Suprapubic skin (tissue), 4 donors: ENCODE measurements at regions not wholly inside any gene's neighbourhood (a gene's known extent, or its start where the extent isn't known, plus 50 kb on each side); places are given as distances from the start of the nearest gene placed in this dataset.

Experiments used
- EP300 ChIP-seq: sonication (generic); formaldehyde crosslinking; IDR thresholded peaks from one replicate; pipeline ENCODE4 v1.6.1; 2017; ENCODE audit warnings: antibody characterized with exemption
- POLR2A ChIP-seq, 2 donors: fragments of 450-650 bp; IDR thresholded peaks; one replicate each; pipeline ENCODE4 v1.6.1; 2017; ENCODE audit warnings: antibody characterized with exemption in 2 of 2, mild to moderate bottlenecking in 2 of 2, moderate library complexity in 2 of 2
- POLR2AphosphoS5 ChIP-seq, 3 donors: sonication (generic); formaldehyde crosslinking; IDR thresholded peaks; one replicate each; pipeline ENCODE4 v1.6.1; 2017; ENCODE audit warnings: antibody characterized with exemption in 3 of 3
- TF ChIP-seq, protein P1 (sequence below), 2 donors: fragments of 200-600 bp in 1 of 2; fragments of 450-650 bp in 1 of 2; sonication (generic) in 1 of 2; IDR thresholded peaks; one replicate each; pipeline ENCODE4 v1.5.1; 2016 to 2019; ENCODE audit warnings: antibody characterized with exemption in 2 of 2, mild to moderate bottlenecking in 1 of 2, moderate library complexity in 1 of 2

DNA sequence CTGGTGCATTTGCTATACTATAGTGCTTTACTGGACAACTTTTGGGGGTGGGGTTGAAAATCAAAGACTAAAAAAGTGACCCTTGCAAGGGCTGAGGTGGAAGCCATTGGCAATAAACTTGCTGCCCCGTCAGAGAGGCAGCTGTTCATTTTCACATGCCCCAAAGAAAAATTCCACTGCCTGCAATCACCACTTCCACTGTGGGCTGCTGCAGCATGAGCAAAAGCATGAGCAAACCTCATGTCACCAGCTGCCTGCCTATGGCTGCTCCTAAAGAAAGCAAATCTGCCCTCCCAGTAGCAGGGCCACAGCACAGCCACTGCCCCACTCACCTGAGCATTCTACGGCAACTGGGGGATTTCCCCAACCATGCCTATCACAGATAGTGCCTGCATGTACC lies 290.0 kb downstream of the PAX1 start:
- TF ChIP-seq, protein P1, sequence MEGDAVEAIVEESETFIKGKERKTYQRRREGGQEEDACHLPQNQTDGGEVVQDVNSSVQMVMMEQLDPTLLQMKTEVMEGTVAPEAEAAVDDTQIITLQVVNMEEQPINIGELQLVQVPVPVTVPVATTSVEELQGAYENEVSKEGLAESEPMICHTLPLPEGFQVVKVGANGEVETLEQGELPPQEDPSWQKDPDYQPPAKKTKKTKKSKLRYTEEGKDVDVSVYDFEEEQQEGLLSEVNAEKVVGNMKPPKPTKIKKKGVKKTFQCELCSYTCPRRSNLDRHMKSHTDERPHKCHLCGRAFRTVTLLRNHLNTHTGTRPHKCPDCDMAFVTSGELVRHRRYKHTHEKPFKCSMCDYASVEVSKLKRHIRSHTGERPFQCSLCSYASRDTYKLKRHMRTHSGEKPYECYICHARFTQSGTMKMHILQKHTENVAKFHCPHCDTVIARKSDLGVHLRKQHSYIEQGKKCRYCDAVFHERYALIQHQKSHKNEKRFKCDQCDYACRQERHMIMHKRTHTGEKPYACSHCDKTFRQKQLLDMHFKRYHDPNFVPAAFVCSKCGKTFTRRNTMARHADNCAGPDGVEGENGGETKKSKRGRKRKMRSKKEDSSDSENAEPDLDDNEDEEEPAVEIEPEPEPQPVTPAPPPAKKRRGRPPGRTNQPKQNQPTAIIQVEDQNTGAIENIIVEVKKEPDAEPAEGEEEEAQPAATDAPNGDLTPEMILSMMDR (IDR thresholded peaks at IDR 0.05): no peak
- TF ChIP-seq POLR2A (IDR thresholded peaks at IDR 0.05): no peak
- no peak for TF ChIP-seq POLR2AphosphoS5 (IDR thresholded peaks at IDR 0.05)
- TF ChIP-seq EP300: no peak
